GM18951 (cell line): ENCODE measurements at regions not wholly inside any gene's neighbourhood (a gene's known extent, or its start where the extent isn't known, plus 50 kb on each side); places are given as distances from the start of the nearest gene placed in this dataset.

Experiments
- POLR2A ChIP-seq: IDR thresholded peaks from 4 replicates; pipeline ENCODE4 v1.6.1; 2011; ENCODE audit warnings: mild to moderate bottlenecking; ENCODE audit not compliant: insufficient read length, insufficient read depth; ENCODE audit errors: extremely low read depth
- in situ Hi-C: fragments of 300-500 bp; cut with MboI; formaldehyde crosslinking; loops from one replicate; pipeline ENCODE4 v1.12.0; 2022; ENCODE audit warnings: low sequenced_read_pairs, mixed read lengths, inconsistent platforms; ENCODE audit not compliant: unreplicated experiment

DNA sequence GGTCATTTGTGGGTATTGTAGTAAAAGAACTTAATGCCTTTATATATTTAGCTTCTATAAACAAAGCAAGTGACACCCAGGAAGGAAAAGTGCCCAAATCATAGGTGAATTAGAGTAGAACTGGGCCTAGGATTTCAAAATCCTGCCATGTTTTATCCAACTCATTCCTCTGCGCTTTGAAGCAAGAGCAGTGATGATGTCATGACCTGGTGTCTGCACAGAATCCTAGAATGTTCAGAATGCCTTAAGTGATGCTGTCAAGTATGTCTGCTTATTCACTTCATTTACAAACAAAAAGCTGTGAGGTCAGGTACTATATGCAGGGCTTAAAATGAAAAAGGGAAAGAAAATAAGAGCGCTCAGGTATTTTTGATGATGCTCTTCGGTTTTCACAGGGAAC, 737.2 kb upstream of the ANKRD30A start:
- TF ChIP-seq POLR2A, result no peak
- in situ Hi-C loops, result no loop called here

DNA sequence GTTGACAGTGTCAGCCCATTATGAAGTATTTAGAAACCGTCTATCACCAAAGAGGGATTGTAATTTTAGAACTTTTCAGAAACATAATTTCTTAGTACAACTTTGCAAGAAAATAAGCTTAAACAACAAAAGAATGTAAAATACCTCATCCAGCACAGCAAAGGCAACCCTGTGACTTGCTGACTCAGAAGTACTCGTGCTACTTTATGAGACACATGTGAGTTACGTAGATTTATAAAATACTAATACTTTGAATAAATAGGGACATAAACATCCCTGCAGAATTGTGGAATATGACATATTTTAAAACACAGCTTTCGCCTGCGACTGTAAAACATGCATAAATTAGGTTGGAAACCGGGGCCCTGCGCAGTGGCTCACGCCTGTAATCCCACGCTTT, 739.7 kb upstream of the ANKRD30A start:
- TF ChIP-seq POLR2A, result no peak
- in situ Hi-C loops, result no loop called here

DNA sequence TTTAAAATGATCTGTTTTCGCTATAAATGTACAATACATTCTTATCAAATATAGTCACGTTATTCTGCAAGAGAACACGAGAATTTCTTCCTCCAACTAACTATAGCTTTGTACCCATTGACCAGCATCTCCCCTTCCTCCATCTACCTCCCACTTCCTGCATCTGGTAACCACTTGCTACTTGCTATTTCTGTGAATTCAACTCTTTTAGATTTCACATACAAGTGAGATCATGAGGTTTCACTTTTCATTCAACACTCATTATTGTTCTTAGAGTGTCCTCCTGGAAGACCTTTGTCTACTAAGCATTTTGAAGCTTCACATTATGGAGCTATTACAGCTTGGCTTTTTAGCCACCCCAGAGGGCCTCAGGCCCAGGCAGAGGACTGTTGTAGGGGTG, 741.3 kb upstream of the FZD8 start:
- in situ Hi-C loops, result no loop called here
- no peak for TF ChIP-seq POLR2A

DNA sequence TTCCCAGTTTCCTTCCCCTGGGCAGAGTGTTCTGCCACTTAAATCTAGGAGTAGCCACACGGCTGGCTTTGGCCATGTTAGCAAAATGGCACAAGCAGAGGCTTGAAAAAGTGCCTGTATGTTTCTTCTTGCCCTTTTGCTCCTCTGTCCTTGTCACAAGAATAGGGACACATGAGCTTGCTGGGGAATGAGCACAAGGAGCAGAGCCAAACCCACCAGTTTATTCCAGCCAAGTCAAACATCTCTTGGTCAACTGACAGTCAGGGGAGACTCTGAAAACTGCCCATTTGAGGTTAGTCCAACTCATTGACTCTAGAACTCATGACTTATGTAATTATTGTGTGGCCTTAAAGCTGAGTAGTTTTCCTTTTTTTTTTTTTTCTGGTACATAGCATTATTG, 739.7 kb upstream of the FZD8 start:
- in situ Hi-C loops, result no loop called here
- no peak for TF ChIP-seq POLR2A

DNA sequence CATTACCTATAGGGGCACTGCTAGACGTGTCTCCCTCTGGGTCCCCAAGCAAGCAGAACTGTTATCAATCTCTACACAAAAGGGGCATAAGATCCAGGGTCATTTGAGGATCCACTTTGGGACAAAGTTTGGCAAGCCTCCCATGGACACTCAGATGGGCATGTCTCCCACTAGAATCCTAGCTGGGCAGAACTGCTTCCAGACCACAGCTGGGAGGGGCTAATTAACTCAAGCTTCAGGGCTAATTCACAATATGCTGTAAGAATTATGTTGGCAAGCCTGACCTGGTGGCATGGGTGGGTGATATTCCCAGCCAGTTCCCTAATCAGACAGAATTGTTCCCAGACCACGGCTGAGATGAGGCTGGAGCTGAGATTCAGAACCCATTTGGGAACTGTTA, 738.4 kb upstream of the FZD8 start:
- TF ChIP-seq POLR2A, result no peak
- in situ Hi-C loops, result no loop called here

DNA sequence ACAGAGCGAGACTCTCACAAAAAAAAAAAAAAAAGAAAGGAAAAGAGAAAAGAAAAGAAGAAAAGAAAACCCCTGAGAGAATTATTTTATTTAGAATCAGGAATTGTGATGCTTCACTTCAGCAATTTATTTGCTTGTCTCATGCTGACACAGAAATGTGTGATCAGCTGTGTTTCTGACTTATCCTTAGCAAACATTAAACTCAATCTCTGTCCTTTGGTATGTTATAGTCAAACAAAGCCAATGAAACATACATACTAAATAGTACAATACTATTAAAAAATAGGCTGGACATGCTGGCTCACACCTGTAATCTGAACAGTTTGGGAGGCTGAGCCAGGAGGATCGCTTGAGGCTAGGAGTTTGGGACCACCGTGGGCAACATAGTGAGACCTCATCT, 733.0 kb upstream of the FZD8 start:
- TF ChIP-seq POLR2A, result no peak
- in situ Hi-C loops, result no loop called here

DNA sequence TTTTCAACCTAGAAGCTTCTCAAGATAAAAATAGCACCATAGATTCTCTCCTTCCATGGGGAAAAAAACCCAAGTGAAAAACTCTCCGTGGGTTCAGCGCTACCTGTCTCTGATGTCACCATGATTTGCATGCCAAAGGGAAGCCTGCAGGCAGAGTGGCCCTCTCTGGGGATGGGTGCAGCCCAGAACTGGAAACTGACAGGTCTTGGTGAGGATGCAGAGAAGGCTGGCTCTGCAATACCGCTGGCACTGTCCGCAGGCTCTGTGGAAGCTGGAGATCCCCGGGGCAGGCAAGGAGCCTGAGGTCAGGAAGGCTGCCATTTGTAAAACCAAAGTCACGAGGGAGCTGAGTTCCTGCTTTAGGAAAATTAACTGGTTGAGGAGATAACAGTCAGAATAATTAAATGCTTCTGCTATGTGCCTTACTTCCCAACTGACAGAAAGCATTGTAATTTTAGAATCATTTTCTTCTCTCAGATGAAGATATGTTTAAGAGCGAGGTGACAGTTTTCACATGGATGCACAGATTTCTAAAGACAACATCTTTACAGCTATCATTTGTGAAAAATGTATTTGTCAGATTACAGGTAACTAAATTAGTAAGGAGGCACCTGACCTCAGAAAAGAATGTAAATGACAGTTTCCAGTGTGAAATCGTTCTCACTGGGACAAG, 731.5 kb upstream of the FZD8 start:
- no peak for TF ChIP-seq POLR2A
- in situ Hi-C loops, result no loop called here

DNA sequence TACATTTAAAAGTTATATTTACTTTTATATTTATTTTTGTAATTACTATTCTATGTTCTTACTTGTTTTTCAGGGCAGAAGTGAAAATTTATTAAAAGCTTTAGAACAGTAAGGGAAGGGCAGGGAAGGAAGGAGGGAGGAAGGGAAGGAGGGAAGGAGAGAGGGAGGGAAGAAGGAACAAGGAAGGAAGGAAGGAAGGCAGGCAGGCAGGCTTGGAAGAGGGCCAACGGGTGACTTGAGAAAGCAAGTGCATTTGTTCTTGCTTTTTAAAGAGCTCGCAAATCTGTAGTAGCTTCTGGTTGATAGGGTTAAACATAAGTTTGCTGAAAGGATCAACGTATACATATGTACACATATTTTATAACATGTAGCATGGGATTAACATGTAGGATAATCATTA, 725.3 kb upstream of the FZD8 start:
- no peak for TF ChIP-seq POLR2A
- in situ Hi-C loops, result no loop called here

DNA sequence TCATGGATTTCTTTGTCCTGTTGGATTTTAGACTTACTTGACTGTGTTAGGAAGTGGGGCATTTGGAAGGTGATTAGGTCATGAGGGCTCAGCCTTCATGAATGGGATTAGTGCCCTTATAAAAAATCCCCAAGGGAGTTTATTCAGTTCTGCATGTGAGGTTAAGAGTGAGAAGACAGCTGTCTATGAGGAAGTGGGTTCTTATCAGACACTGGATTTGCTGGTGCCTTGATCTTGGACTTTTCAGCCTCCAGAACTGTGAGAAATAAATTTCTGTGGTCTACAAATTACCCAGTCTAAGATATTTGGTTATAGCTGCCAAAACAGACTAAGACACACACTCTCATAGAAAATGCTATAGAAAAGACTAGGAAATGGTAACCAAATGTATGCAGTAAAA, 724.7 kb upstream of the FZD8 start:
- in situ Hi-C loops, result no loop called here
- TF ChIP-seq POLR2A, result no peak

DNA sequence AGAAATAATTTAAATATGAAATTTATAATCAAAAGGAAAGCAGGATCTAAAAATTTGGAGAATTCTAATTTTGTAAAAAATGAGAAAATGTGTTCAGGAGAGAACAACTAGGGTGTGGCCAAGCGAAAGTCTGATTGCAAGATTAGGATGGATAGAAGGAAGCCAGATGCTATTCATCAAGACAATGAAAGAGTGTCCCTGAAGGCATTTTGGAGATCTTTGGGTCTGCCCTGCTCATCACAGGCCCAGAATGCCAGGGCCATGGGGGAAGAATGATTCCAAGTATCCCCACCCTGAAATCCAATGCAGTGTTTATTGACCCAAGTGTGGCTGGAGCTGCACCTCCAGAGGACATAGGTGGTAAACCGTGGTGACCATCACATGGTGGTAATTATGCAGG, 724.0 kb upstream of the FZD8 start:
- TF ChIP-seq POLR2A, result no peak
- in situ Hi-C loops, result no loop called here

DNA sequence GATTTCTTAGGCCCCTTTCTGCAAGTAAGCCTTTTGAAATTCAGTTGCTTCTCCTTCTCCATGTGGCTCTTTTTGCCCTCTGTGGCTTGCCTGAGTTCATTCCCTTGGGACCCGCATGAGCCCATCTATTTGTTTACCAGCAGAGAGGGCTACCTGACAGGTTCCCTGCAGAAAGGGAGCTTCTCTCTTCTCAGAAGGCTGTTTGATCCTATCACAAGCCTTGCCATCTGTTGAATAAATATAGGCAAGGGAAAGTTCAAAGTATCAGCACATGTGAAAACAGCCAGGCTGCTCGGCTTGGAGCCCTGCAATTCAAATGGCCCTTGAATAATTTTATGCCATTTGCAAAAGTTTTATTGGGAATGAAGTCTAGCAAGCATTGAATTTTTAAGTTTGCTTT, 720.2 kb upstream of the FZD8 start:
- no peak for TF ChIP-seq POLR2A
- in situ Hi-C loops, result no loop called here

DNA sequence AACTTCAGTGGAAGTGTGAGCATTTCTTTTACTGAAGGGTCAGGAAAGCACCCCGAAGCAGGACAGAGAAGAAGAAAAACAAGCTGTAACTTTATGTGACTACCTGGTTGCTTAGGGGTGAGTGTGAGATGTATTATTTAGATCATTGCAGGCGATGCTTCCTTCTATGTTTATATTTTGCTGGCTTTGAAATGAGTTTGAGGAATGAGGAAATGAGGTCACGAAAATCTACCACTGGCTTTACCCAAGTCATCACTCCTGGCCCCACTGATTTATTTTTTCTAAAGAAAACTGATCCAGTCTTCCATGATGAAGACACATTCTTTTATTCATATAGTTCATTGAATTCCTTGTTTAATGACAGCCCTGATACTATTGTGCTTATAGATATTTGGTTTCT, 716.6 kb upstream of the FZD8 start:
- TF ChIP-seq POLR2A, result no peak

DNA sequence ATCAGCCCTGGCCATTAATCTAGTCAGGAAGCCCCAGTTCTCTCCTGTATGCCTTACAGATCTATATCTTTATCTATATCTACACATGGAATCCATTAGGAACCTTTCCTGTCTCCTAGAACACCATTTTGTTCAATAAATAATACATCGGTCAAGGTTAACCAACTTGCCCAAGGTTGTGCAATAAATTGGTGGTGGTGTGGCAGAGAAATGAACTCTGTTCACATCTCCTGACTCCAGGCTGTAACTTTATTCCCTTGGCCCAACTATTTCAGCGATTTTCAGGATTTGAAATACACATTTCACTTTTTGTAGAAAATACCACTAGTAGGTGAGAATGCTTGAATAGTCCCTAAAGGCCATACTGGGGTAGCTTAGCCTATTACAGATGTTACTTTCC, 712.5 kb upstream of the FZD8 start:
- in situ Hi-C loops, result no loop called here
- no peak for TF ChIP-seq POLR2A

More for the DNA sequence above, 716.6 kb upstream of the FZD8 start:
- in situ Hi-C loops, result no loop called here

DNA sequence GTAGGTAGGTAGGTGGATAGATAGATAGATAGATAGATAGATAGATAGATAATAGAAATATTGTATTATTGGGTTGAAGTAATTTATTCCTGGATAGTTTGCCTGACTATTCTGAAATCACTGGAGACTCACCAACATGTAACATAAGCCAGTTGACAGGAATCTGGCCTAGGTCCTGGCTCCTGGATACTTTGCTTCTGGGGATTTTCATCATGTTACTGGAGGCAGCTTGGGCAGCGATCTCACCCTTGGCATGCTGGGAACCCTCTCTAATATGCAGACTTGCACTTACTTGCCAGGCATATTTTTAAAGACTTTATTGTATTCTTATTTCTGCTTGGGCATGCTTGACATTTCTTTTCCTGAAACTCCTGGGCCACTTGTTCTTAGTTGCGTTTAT, 709.1 kb upstream of the FZD8 start:
- in situ Hi-C loops, result no loop called here

DNA sequence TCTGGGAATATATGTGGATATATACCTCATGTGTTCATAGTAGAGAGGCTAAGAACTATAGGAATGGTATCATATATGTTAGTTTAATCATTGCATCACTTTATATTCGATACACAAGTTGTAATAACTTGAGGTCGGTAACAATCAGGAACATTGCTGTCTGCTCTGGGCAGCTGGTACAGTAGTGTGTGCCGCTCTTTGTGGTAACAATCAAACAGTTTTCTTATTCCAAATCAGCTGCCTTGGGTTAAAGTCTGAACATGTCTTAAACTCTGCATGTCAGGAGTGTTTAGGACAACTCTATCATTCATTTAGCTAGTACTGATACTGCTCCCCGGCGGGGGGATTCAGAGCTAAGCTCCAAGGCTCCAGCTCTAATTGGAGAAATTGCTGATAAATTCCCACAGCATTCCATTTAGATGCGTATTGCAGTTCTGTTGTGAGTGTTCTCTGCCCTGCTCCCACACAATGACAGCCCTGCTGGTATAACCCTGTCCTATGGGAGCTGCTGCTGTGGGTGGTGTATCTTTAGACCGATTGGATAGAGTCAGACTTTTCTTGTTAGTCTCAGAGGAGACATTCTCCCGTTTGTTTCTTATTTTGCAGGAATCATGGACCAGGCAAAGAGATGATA, 707.5 kb upstream of the FZD8 start:
- in situ Hi-C loops, result no loop called here

More for the DNA sequence above, 709.1 kb upstream of the FZD8 start:
- no peak for TF ChIP-seq POLR2A

DNA sequence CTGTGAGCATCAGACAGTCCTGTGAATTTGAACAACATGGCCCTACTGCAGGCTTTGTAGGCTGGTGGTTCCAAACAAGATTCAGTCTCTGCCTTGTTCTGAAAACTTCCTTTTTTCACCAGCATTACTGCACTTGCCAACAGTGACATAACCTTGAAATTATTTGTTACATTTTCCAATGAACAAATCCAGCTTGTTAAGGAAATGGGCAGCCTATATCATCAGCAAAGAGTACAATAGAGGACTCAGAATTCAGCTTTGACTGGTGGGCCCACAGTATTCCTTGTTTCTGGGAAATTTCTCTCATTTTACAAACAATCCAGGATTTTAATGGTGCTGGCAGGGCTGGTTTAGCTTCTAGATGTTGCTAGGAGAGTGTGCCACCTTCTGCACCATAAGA, 703.7 kb upstream of the FZD8 start:
- TF ChIP-seq POLR2A, result no peak
- in situ Hi-C loops, result no loop called here

More for the DNA sequence above, 707.5 kb upstream of the FZD8 start:
- TF ChIP-seq POLR2A, result no peak
